ENCODE measurements at regions not wholly inside any gene's neighbourhood (a gene's known extent, or its start where the extent isn't known, plus 50 kb on each side); places are given as distances from the start of the nearest gene placed in this dataset.

- Histone ChIP-seq H3K27me3 (replicated peaks in 1 of 4; ENCODE audit: control extremely low read depth in 1 of 4, control insufficient read depth in 3 of 4, insufficient read depth in 4 of 4, low read length in 3 of 4) (no peaks in the 10 kb centered on the region), H3K9ac (ENCODE audit: low read length) (no peak overlapping the region), H2AFZ (ENCODE audit: insufficient read depth, low read depth, low read length, poor library complexity, severe bottlenecking) (no peak overlapping the region), H3K4me2 (replicated peaks; ENCODE audit: low read depth, low read length, poor library complexity, severe bottlenecking) (no peak overlapping the region), H3K36me3 (replicated peaks in 1 of 2; ENCODE audit: control extremely low read depth in 1 of 2, control insufficient read depth in 1 of 2, extremely low read depth in 1 of 2, insufficient read depth in 2 of 2, low read length in 1 of 2) (no peaks in the 10 kb centered on the region), H3K9me3 (ENCODE audit: control extremely low read depth in 1 of 3, control insufficient read depth in 2 of 3, insufficient read depth in 1 of 3, low read length in 2 of 3) (peaks cover 0 to 2% (median 0%) of the 10 kb centered on the region in 3 donors), H3K4me3 (ENCODE audit: control extremely low read depth in 1 of 5, extremely low read depth in 1 of 5, insufficient read depth in 1 of 5, low read depth in 2 of 5, low read length in 4 of 5) (no peak overlapping the region), H4K20me1 (ENCODE audit: control insufficient read depth, insufficient read depth, low read length, poor library complexity, severe bottlenecking) (no peaks in the 10 kb centered on the region), H3K27ac (ENCODE audit: low read length in 2 of 2) (no peak overlapping the region), H3K79me2 (ENCODE audit: control insufficient read depth, insufficient read depth, low read length) (no peaks in the 10 kb centered on the region), H3K4me1 (ENCODE audit: control insufficient read depth in 2 of 2, insufficient read depth in 2 of 2, low read length in 2 of 2) (no peaks in the 10 kb centered on the region)
- H3K9me3 Mint-ChIP-seq (ENCODE audit: insufficient read depth), result no peaks in the 10 kb centered on the region
- ChIA-PET CTCF (no interaction called here), POLR2A (no interaction called here)
- DNase-seq (no peak), ATAC-seq (ENCODE audit: low read depth) (no peak)
- H3K4me1 Mint-ChIP-seq, result no peaks in the 10 kb centered on the region
- H3K27me3 Mint-ChIP-seq, result no peaks in the 10 kb centered on the region
- WGBS (ENCODE audit: insufficient coverage), result no CpG with 5 or more reads among the region's 5 CpGs
- intact Hi-C loops (cut with micrococcal nuclease), result no loop called here
- no peak overlapping the region for H3K27ac Mint-ChIP-seq
- TF ChIP-seq CTCF (IDR thresholded peaks at IDR 0.05) (no peak), EZH2 (IDR thresholded peaks at IDR 0.05; ENCODE audit: borderline replicate concordance, insufficient read depth, low read depth, low read length, poor library complexity, severe bottlenecking) (no peak)
- H3K4me3 Mint-ChIP-seq, result no peak overlapping the region
Observed at GRCh38 chr1:177571485-177572076, 398.3 kb downstream of the SEC16B start.

DNA sequence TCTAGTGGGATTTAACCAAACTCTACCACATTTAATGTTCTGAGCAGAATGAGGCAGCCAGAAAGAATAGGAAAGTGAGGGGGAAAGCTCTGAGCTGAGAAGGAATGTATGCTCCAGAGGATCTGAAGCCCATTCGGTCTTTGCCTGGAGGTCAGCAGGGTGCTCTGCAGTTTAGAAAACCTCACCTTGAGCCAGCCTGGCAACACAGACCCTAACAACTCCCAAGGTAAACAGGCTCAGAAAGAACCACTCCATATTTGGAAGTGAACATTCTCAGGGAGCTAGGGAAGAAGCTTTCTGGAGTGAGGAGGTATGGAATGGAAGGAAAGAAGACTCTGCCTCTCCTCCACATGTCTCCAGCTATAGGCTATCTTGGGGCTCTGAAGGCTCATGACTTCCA is 398.8 kb downstream of the SEC16B start:
- WGBS (ENCODE audit: insufficient coverage), result 67% methylated on average over 1 of the region's 1 CpG
- CTCF ChIA-PET, result no interaction called here
- no peaks in the 10 kb centered on the region for H3K4me1 Mint-ChIP-seq
- H3K27ac Mint-ChIP-seq, result no peak overlapping the region
- H3K79me2 ChIP-seq (ENCODE audit: control insufficient read depth, insufficient read depth, low read length), result no peaks in the 10 kb centered on the region
- no peak overlapping the region for H3K9ac ChIP-seq (ENCODE audit: low read length)
- no peaks in the 10 kb centered on the region for H3K36me3 ChIP-seq (replicated peaks in 1 of 2; ENCODE audit: control extremely low read depth in 1 of 2, control insufficient read depth in 1 of 2, extremely low read depth in 1 of 2, insufficient read depth in 2 of 2, low read length in 1 of 2)
- TF ChIP-seq EZH2 (IDR thresholded peaks at IDR 0.05; ENCODE audit: borderline replicate concordance, insufficient read depth, low read depth, low read length, poor library complexity, severe bottlenecking) (no peak), CTCF (IDR thresholded peaks at IDR 0.05) (no peak)
- H3K4me3 ChIP-seq (ENCODE audit: control extremely low read depth in 1 of 5, extremely low read depth in 1 of 5, insufficient read depth in 1 of 5, low read depth in 2 of 5, low read length in 4 of 5), result no peak overlapping the region
- no peak overlapping the region for H3K4me3 Mint-ChIP-seq
- POLR2A ChIA-PET, result no interaction called here
- H3K27me3 ChIP-seq (replicated peaks in 1 of 4; ENCODE audit: control extremely low read depth in 1 of 4, control insufficient read depth in 3 of 4, insufficient read depth in 4 of 4, low read length in 3 of 4), result no peaks in the 10 kb centered on the region
- peaks cover 0 to 2% (median 0%) of the 10 kb centered on the region in 3 donors for H3K9me3 ChIP-seq (ENCODE audit: control extremely low read depth in 1 of 3, control insufficient read depth in 2 of 3, insufficient read depth in 1 of 3, low read length in 2 of 3)
- H4K20me1 ChIP-seq (ENCODE audit: control insufficient read depth, insufficient read depth, low read length, poor library complexity, severe bottlenecking), result no peaks in the 10 kb centered on the region
- ATAC-seq (ENCODE audit: low read depth) (no peak), DNase-seq (no peak)
- H2AFZ ChIP-seq (ENCODE audit: insufficient read depth, low read depth, low read length, poor library complexity, severe bottlenecking), result no peak overlapping the region
- no peak overlapping the region for H3K27ac ChIP-seq (ENCODE audit: low read length in 2 of 2)
- intact Hi-C loops (cut with micrococcal nuclease), result no loop called here
- H3K4me1 ChIP-seq (ENCODE audit: control insufficient read depth in 2 of 2, insufficient read depth in 2 of 2, low read length in 2 of 2), result no peaks in the 10 kb centered on the region
- no peaks in the 10 kb centered on the region for H3K9me3 Mint-ChIP-seq (ENCODE audit: insufficient read depth)
- H3K27me3 Mint-ChIP-seq, result no peaks in the 10 kb centered on the region
- H3K4me2 ChIP-seq (replicated peaks; ENCODE audit: low read depth, low read length, poor library complexity, severe bottlenecking), result no peak overlapping the region

Data from B cell (primary cell).